ENCODE measurements at regions not wholly inside any gene's neighbourhood (a gene's known extent, or its start where the extent isn't known, plus 50 kb on each side); places are given as distances from the start of the nearest gene placed in this dataset.
"Not testable (repeated sequence)": the region's sequence is repeated elsewhere in the genome, so short reads cannot be mapped to it uniquely, and the experiment has no call there.

DNA sequence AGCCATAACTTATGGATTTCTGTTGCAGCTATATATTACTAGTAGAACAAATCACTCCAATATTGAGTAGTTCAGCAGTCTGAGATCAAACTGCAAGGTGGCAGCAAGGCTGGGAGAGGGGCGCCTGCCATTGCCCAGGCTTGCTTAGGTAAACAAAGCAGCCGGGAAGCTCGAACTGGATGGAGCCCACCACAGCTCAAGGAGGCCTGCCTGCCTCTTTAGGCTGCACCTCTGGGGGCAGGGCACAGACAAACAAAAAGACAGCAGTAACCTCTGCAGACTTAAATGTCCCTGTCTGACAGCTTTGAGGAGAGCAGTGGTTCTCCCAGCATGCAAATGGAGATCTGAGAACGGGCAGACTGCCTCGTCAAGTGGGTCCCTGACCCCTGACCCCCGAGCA lies 1059.8 kb upstream of the CELF2 start:
- not testable (repeated sequence) for H3K36me3 ChIP-seq (ENCODE audit: insufficient read depth, low read depth, low read length); H3K27ac ChIP-seq (ENCODE audit: low read length); H3K4me1 ChIP-seq (ENCODE audit: insufficient read depth, low read length)

DNA sequence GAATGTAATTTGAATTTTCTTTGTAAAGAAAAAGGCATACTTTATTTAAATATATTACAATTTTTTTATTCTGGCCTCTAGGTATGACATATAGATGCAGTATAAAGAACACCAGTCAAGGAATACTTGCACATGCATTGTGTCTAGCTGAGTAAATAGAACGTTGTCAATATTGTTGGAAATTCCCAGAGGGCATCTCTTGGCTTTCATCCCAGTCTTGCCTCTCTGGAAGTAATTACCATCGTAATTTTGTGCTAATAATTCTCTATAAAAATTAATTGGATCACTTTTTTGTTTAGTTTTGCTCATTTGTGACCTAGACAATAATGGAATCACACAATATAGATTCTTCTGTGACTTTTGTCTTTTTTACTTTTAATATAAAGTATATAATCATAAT lies 1052.3 kb upstream of the CELF2 start:
- Histone ChIP-seq H3K4me3 (ENCODE audit: low read length) (no peak overlapping the region), H3K9me3 (ENCODE audit: insufficient read depth, low read depth, low read length) (no peaks in the 10 kb centered on the region), H3K4me1 (ENCODE audit: insufficient read depth, low read length) (no peaks in the 10 kb centered on the region), H3K9ac (ENCODE audit: low read depth, low read length) (no peak overlapping the region), H3K27me3 (ENCODE audit: insufficient read depth, low read length) (no peaks in the 10 kb centered on the region), H3K27ac (ENCODE audit: low read length) (no peak overlapping the region), H3K36me3 (ENCODE audit: insufficient read depth, low read depth, low read length) (no peaks in the 10 kb centered on the region)

More for the DNA sequence above, 1059.8 kb upstream of the CELF2 start:
- H3K27me3 ChIP-seq (ENCODE audit: insufficient read depth, low read length); H3K9me3 ChIP-seq (ENCODE audit: insufficient read depth, low read depth, low read length); H3K4me3 ChIP-seq (ENCODE audit: low read length); H3K9ac ChIP-seq (ENCODE audit: low read depth, low read length): not testable (repeated sequence)

- Histone ChIP-seq H3K9me3 (ENCODE audit: insufficient read depth, low read depth, low read length) (peaks cover 14% of the 10 kb centered on the region), H3K36me3 (ENCODE audit: insufficient read depth, low read depth, low read length) (no peaks in the 10 kb centered on the region), H3K9ac (ENCODE audit: low read depth, low read length) (no peak overlapping the region), H3K27me3 (ENCODE audit: insufficient read depth, low read length) (no peaks in the 10 kb centered on the region), H3K27ac (ENCODE audit: low read length) (no peak overlapping the region), H3K4me1 (ENCODE audit: insufficient read depth, low read length) (no peaks in the 10 kb centered on the region), H3K4me3 (ENCODE audit: low read length) (no peak overlapping the region)
These were observed 1030.9 kb upstream of the CELF2 start for GRCh38 chr10:9986786-9987185.

DNA sequence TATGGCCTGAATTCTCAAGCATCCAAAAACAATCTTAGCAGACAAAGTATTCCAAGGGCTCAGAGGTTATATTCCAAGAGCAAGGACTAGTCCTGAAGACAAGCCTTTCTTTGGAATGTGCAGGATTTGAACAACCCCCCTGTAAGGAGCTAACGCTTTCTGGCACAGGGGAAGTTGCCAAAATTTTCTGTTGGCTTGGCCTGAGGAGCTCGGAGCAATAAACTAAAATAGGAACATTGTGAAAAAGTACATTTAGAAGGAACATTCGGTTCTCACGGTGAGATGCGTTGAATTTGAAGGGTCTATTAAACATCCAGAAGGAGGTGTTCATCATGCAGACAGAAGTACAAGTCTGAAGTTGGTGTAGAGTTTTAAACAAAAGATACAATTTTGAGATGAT lies 1030.5 kb upstream of the CELF2 start:
- Histone ChIP-seq H3K4me3 (ENCODE audit: low read length) (no peak overlapping the region), H3K27me3 (ENCODE audit: insufficient read depth, low read length) (no peaks in the 10 kb centered on the region), H3K9ac (ENCODE audit: low read depth, low read length) (no peak overlapping the region), H3K36me3 (ENCODE audit: insufficient read depth, low read depth, low read length) (no peaks in the 10 kb centered on the region), H3K4me1 (ENCODE audit: insufficient read depth, low read length) (no peaks in the 10 kb centered on the region), H3K27ac (ENCODE audit: low read length) (no peak overlapping the region), H3K9me3 (ENCODE audit: insufficient read depth, low read depth, low read length) (peaks cover 14% of the 10 kb centered on the region)

DNA sequence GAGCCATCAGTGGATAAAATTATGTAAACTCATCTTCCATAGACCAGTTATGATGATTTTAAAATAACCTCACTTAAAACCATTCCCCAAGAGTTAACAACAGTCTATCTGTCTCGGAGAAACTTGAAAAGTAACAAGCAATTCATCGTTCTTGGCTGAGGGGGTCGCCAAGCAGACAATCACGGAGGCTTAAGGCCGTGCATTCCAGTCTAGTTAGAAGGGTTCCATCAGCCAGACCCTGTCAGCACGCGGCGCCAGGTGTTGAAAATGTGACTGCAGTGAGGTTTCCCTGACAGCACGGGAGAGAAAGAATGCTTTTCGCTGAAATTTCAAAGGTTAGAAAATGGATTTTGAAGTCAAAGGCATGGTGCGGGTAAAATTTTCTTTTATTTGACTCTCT lies 1025.0 kb upstream of the CELF2 start:
- no peak overlapping the region for H3K9ac ChIP-seq (ENCODE audit: low read depth, low read length)
- H3K4me3 ChIP-seq (ENCODE audit: low read length), result no peak overlapping the region
- no peaks in the 10 kb centered on the region for H3K4me1 ChIP-seq (ENCODE audit: insufficient read depth, low read length)
- H3K27me3 ChIP-seq (ENCODE audit: insufficient read depth, low read length), result no peaks in the 10 kb centered on the region
- no peaks in the 10 kb centered on the region for H3K36me3 ChIP-seq (ENCODE audit: insufficient read depth, low read depth, low read length)
- no peaks in the 10 kb centered on the region for H3K9me3 ChIP-seq (ENCODE audit: insufficient read depth, low read depth, low read length)
- H3K27ac ChIP-seq (ENCODE audit: low read length), result no peak overlapping the region

DNA sequence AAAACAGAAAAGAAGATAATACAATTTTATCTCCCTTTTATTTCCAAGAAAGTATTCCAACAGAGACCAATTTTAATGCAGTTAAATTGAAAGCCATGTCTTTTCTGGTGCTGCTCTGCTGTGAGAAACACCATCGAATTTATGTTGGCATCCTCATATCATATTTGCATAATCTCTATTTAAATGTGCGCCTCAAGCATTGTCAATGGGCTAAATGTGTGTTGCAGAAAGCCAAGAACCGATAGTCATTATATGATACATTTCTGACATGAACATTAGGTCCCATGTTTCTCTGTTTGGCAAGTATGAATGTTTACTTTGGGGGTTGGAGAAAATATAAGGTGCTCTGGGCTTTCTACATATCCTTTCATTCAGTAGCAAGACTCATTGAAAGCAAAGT lies 1023.5 kb upstream of the CELF2 start:
- Histone ChIP-seq H3K4me3 (ENCODE audit: low read length) (no peak overlapping the region), H3K36me3 (ENCODE audit: insufficient read depth, low read depth, low read length) (no peaks in the 10 kb centered on the region), H3K4me1 (ENCODE audit: insufficient read depth, low read length) (no peaks in the 10 kb centered on the region), H3K27me3 (ENCODE audit: insufficient read depth, low read length) (no peaks in the 10 kb centered on the region), H3K27ac (ENCODE audit: low read length) (no peak overlapping the region), H3K9me3 (ENCODE audit: insufficient read depth, low read depth, low read length) (no peaks in the 10 kb centered on the region), H3K9ac (ENCODE audit: low read depth, low read length) (no peak overlapping the region)

DNA sequence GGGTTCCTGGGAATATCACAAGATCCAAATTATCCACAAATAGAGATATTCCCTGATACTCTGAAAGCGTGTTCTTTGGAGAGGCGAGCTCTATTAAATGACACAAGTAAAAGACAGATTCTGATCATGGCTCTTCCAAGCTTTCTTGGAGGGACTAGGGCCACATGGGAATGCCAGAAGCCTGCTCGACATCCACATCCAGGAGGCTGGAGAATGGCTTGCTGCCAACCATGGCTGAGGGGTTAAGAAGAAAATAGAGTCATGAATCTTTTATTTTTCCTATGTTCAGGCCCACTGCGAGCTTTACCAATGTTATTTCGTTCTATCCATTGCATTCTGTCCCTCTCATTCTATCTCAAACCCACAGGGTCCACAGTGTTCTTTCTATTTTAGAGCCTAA lies 1018.0 kb upstream of the CELF2 start:
- no peak overlapping the region for H3K4me3 ChIP-seq (ENCODE audit: low read length)
- no peaks in the 10 kb centered on the region for H3K36me3 ChIP-seq (ENCODE audit: insufficient read depth, low read depth, low read length)
- H3K9ac ChIP-seq (ENCODE audit: low read depth, low read length), result no peak overlapping the region
- no peaks in the 10 kb centered on the region for H3K4me1 ChIP-seq (ENCODE audit: insufficient read depth, low read length)
- no peaks in the 10 kb centered on the region for H3K27me3 ChIP-seq (ENCODE audit: insufficient read depth, low read length)
- no peak overlapping the region for H3K27ac ChIP-seq (ENCODE audit: low read length)
- no peaks in the 10 kb centered on the region for H3K9me3 ChIP-seq (ENCODE audit: insufficient read depth, low read depth, low read length)

DNA sequence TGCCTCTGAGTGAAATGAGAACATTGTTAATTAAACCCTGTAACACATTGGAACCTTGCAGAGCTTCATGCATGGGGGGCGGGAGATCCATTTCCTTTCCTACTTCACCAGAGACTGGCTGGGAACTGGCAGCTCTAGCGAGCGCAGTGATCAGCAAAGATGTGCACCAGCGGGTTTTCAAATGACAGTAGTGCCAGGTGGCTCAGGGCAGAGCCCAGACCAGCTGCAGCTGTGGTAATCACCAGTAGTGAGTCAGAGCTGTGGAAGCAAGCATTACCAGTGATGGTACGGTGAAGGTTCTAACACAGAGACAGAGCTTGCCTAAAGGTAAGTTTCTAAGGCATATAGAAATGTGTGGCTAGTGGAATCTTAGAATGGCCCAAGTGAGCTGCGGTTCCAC lies 1009.7 kb upstream of the CELF2 start:
- Histone ChIP-seq H3K4me1 (ENCODE audit: insufficient read depth, low read length) (peaks cover 4% of the 10 kb centered on the region; the same call in 1 of the 2 replicates), H3K9ac (ENCODE audit: low read depth, low read length) (no peak overlapping the region), H3K4me3 (ENCODE audit: low read length) (no peak overlapping the region), H3K27ac (ENCODE audit: low read length) (no peak overlapping the region), H3K36me3 (ENCODE audit: insufficient read depth, low read depth, low read length) (no peaks in the 10 kb centered on the region), H3K9me3 (ENCODE audit: insufficient read depth, low read depth, low read length) (no peaks in the 10 kb centered on the region), H3K27me3 (ENCODE audit: insufficient read depth, low read length) (no peaks in the 10 kb centered on the region)

DNA sequence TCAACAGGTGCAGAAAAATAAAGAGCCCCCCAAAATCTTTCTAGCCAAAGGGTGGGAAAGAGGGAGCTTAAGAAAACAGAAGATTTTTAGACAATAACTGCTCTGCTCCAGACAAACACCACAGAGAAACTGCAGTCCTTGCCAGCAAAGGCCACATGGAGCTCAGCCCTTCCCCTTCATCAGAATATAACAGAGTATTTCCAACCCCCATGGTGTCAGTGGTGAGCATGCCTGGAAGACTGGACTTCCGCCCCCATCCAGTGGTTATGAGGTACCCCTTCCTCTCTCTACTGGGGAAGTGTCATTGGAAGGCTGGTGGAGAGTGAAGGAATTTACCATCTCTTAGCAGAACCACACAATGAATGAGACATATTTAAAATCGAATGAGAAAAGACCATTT lies 1007.3 kb upstream of the CELF2 start:
- peaks cover 4% of the 10 kb centered on the region; the same call in 1 of the 2 replicates for H3K4me1 ChIP-seq (ENCODE audit: insufficient read depth, low read length)

GRCh38 chr10:10014846-10015245 lies 1002.8 kb upstream of the CELF2 start:
- H3K9ac ChIP-seq (ENCODE audit: low read depth, low read length), result no peak overlapping the region

More for the DNA sequence above, 1007.3 kb upstream of the CELF2 start:
- Histone ChIP-seq H3K9ac (ENCODE audit: low read depth, low read length) (no peak overlapping the region), H3K36me3 (ENCODE audit: insufficient read depth, low read depth, low read length) (no peaks in the 10 kb centered on the region), H3K9me3 (ENCODE audit: insufficient read depth, low read depth, low read length) (no peaks in the 10 kb centered on the region), H3K4me3 (ENCODE audit: low read length) (no peak overlapping the region), H3K27ac (ENCODE audit: low read length) (no peak overlapping the region), H3K27me3 (ENCODE audit: insufficient read depth, low read length) (no peaks in the 10 kb centered on the region)

DNA sequence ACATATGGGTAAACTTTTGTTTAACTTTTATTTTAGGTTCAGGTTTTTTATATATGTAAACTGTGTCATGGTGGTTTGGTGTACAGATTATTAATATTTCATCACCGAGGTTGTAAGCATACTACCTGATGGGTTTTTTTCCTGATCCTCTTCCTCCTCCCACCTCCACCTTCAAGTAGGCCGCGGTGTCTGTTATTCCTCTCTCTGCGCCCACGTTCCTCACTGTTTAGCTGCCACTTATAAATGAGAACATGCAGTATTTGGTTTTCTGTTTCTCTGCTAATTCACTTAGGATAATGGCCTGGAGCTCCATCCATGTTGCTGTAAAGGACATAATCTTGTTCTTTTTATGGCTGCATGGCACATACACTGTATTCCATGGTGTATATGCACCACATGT lies 1000.0 kb upstream of the CELF2 start:
- Histone ChIP-seq H3K27ac (ENCODE audit: low read length) (no peak overlapping the region), H3K4me1 (ENCODE audit: insufficient read depth, low read length) (no peaks in the 10 kb centered on the region), H3K9ac (ENCODE audit: low read depth, low read length) (no peak overlapping the region), H3K4me3 (ENCODE audit: low read length) (no peak overlapping the region), H3K9me3 (ENCODE audit: insufficient read depth, low read depth, low read length) (0 out of 2 replicates have a peak, but pooled peaks cover 8% of the 10 kb centered on the region), H3K36me3 (ENCODE audit: insufficient read depth, low read depth, low read length) (no peaks in the 10 kb centered on the region), H3K27me3 (ENCODE audit: insufficient read depth, low read length) (no peaks in the 10 kb centered on the region)

More at GRCh38 chr10:10014846-10015245, 1002.8 kb upstream of the CELF2 start:
- Histone ChIP-seq H3K27ac (ENCODE audit: low read length) (no peak overlapping the region), H3K36me3 (ENCODE audit: insufficient read depth, low read depth, low read length) (no peaks in the 10 kb centered on the region), H3K4me3 (ENCODE audit: low read length) (no peak overlapping the region), H3K9me3 (ENCODE audit: insufficient read depth, low read depth, low read length) (no peaks in the 10 kb centered on the region), H3K4me1 (ENCODE audit: insufficient read depth, low read length) (peaks cover 4% of the 10 kb centered on the region; the same call in 1 of the 2 replicates), H3K27me3 (ENCODE audit: insufficient read depth, low read length) (no peaks in the 10 kb centered on the region)

- no peak overlapping the region for H3K9ac ChIP-seq (ENCODE audit: low read depth, low read length)
- H3K36me3 ChIP-seq (ENCODE audit: insufficient read depth, low read depth, low read length), result no peaks in the 10 kb centered on the region
These were observed 996.7 kb upstream of the CELF2 start for GRCh38 chr10:10020945-10021344.

GRCh38 chr10:10032991-10033390 lies 984.7 kb upstream of the CELF2 start:
- Histone ChIP-seq H3K9me3 (ENCODE audit: insufficient read depth, low read depth, low read length) (no peaks in the 10 kb centered on the region), H3K4me1 (ENCODE audit: insufficient read depth, low read length) (no peaks in the 10 kb centered on the region), H3K9ac (ENCODE audit: low read depth, low read length) (no peak overlapping the region), H3K4me3 (ENCODE audit: low read length) (no peak overlapping the region), H3K36me3 (ENCODE audit: insufficient read depth, low read depth, low read length) (no peaks in the 10 kb centered on the region), H3K27ac (ENCODE audit: low read length) (no peak overlapping the region), H3K27me3 (ENCODE audit: insufficient read depth, low read length) (no peaks in the 10 kb centered on the region)

More at GRCh38 chr10:10020945-10021344, 996.7 kb upstream of the CELF2 start:
- Histone ChIP-seq H3K27me3 (ENCODE audit: insufficient read depth, low read length) (no peaks in the 10 kb centered on the region), H3K4me1 (ENCODE audit: insufficient read depth, low read length) (no peaks in the 10 kb centered on the region), H3K9me3 (ENCODE audit: insufficient read depth, low read depth, low read length) (0 out of 2 replicates have a peak, but pooled peaks cover 8% of the 10 kb centered on the region), H3K4me3 (ENCODE audit: low read length) (no peak overlapping the region), H3K27ac (ENCODE audit: low read length) (no peak overlapping the region)
